Gastrocnemius medialis (tissue), 4 donors: ENCODE measurements at regions not wholly inside any gene's neighbourhood (a gene's known extent, or its start where the extent isn't known, plus 50 kb on each side); places are given as distances from the start of the nearest gene placed in this dataset.

ENCODE experiments used
- ATAC-seq, 2 donors: fragments of 150-250 bp; one replicate each; pipeline ENCODE4 v1.9.1; 2016
- DNase-seq, 2 donors: peaks; one replicate each; pipeline ENCODE4 v3.0.0-alpha.2; 2019
- H3K27ac ChIP-seq, 4 donors: fragments of 200-600 bp; sonication (generic); 1 replicate in 1 of 4; 2 replicates in 3 of 4; pipeline ENCODE4 v1.5.1; 2016 to 2018; ENCODE audit warnings: mild to moderate bottlenecking in 2 of 4, moderate library complexity in 1 of 4
- H3K27me3 ChIP-seq, 3 donors: fragments of 200-600 bp; sonication (generic) in 2 of 3; 1 replicate in 1 of 3; 2 replicates in 2 of 3; pipeline versions ENCODE4 v1.5.1 to v1.6.0; 2016 to 2019; ENCODE audit warnings: mild to moderate bottlenecking in 1 of 3, moderate library complexity in 1 of 3
- H3K36me3 ChIP-seq, 2 donors: fragments of 200-600 bp; sonication (generic) in 1 of 2; one replicate each; pipeline ENCODE4 v1.5.1; 2017 to 2018
- H3K4me1 ChIP-seq, 2 donors: fragments of 200-600 bp; sonication (generic) in 1 of 2; one replicate each; pipeline ENCODE4 v1.5.1; 2016 to 2017; ENCODE audit warnings: mild to moderate bottlenecking in 2 of 2
- H3K4me3 ChIP-seq, 4 donors: fragments of 200-600 bp; sonication (generic) in 3 of 4; 1 replicate in 1 of 4; 2 replicates in 3 of 4; pipeline ENCODE4 v1.5.1; 2016 to 2019; ENCODE audit warnings: mild to moderate bottlenecking in 2 of 4
- H3K9me3 ChIP-seq, 3 donors: fragments of 200-600 bp; sonication (generic) in 2 of 3; 1 replicate in 1 of 3; 2 replicates in 2 of 3; pipeline ENCODE4 v1.5.1; 2016 to 2019
- POLR2A ChIP-seq, 2 donors: fragments of 450-650 bp; IDR thresholded peaks; one replicate each; pipeline ENCODE4 v1.6.1; 2017; ENCODE audit warnings: antibody characterized with exemption in 2 of 2, mild to moderate bottlenecking in 2 of 2, moderate library complexity in 2 of 2
- in situ Hi-C, 4 donors: fragments of 200-750 bp; cut with MboI; loops; one replicate each; pipeline versions ENCODE4 v1.15.0 to v1.8.0; 2017; ENCODE audit warnings: low sequenced_read_pairs in 4 of 4
- intact Hi-C: fragments of 100-400 bp; cut with DNase I; formaldehyde crosslinking; loops from one replicate; pipeline ENCODE4 v1.15.1; 2023; ENCODE audit warnings: low total_unique reads
- TF ChIP-seq, protein P1 (sequence below), 5 experiments: fragments of 450-650 bp in 3 of 5; fragments of 200-600 bp in 2 of 5; sonication (generic) in 2 of 5; IDR thresholded peaks in 4 of 5; conservative IDR thresholded peaks in 1 of 5; 1 replicate in 4 of 5; 2 replicates in 1 of 5; pipeline ENCODE4 v1.5.1; 2016 to 2019; ENCODE audit warnings: antibody characterized with exemption in 5 of 5, mild to moderate bottlenecking in 3 of 5, moderate library complexity in 3 of 5

- H3K27ac ChIP-seq, result no peak overlapping the region
- no peaks in the 10 kb centered on the region for H3K9me3 ChIP-seq
- H3K4me1 ChIP-seq, result no peaks in the 10 kb centered on the region
- intact Hi-C loops, result no loop called here
- TF ChIP-seq POLR2A (IDR thresholded peaks at IDR 0.05), result no peak
- TF ChIP-seq, protein P1, sequence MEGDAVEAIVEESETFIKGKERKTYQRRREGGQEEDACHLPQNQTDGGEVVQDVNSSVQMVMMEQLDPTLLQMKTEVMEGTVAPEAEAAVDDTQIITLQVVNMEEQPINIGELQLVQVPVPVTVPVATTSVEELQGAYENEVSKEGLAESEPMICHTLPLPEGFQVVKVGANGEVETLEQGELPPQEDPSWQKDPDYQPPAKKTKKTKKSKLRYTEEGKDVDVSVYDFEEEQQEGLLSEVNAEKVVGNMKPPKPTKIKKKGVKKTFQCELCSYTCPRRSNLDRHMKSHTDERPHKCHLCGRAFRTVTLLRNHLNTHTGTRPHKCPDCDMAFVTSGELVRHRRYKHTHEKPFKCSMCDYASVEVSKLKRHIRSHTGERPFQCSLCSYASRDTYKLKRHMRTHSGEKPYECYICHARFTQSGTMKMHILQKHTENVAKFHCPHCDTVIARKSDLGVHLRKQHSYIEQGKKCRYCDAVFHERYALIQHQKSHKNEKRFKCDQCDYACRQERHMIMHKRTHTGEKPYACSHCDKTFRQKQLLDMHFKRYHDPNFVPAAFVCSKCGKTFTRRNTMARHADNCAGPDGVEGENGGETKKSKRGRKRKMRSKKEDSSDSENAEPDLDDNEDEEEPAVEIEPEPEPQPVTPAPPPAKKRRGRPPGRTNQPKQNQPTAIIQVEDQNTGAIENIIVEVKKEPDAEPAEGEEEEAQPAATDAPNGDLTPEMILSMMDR (IDR thresholded peaks at IDR 0.05 in 4 of 5, conservative IDR thresholded peaks at IDR 0.05 in 1 of 5), result no peak
- no peaks in the 10 kb centered on the region for H3K27me3 ChIP-seq
- DNase-seq (peak; percentile 36 to 40), ATAC-seq (no peak)
- H3K4me3 ChIP-seq, result no peak overlapping the region
- no peaks in the 10 kb centered on the region for H3K36me3 ChIP-seq
- in situ Hi-C loops, result no loop called here
Observed at GRCh38 chr4:82223715-82224114, 150.1 kb downstream of the HNRNPD start.

- no peak overlapping the region for H3K27ac ChIP-seq
- ATAC-seq (no peak), DNase-seq (no peak)
- no peaks in the 10 kb centered on the region for H3K4me1 ChIP-seq
- no peak for TF ChIP-seq POLR2A (IDR thresholded peaks at IDR 0.05)
- TF ChIP-seq, protein P1 (IDR thresholded peaks at IDR 0.05 in 4 of 5, conservative IDR thresholded peaks at IDR 0.05 in 1 of 5), result no peak
- H3K36me3 ChIP-seq, result no peaks in the 10 kb centered on the region
- H3K4me3 ChIP-seq, result no peak overlapping the region
- in situ Hi-C loops (no loop called here), intact Hi-C loops (no loop called here)
- no peaks in the 10 kb centered on the region for H3K27me3 ChIP-seq
- H3K9me3 ChIP-seq, result no peaks in the 10 kb centered on the region
Observed at GRCh38 chr4:82219346-82219745, 154.4 kb downstream of the HNRNPD start.

- Histone ChIP-seq H3K4me3 (no peak overlapping the region), H3K27me3 (no peaks in the 10 kb centered on the region), H3K36me3 (no peaks in the 10 kb centered on the region), H3K9me3 (no peaks in the 10 kb centered on the region), H3K27ac (no peak overlapping the region), H3K4me1 (no peaks in the 10 kb centered on the region)
- ATAC-seq (no peak), DNase-seq (no peak)
- in situ Hi-C loops, result no loop called here
- TF ChIP-seq, protein P1 (IDR thresholded peaks at IDR 0.05 in 4 of 5, conservative IDR thresholded peaks at IDR 0.05 in 1 of 5), result no peak
- no peak for TF ChIP-seq POLR2A (IDR thresholded peaks at IDR 0.05)
- intact Hi-C loops, result no loop called here
Observed at GRCh38 chr4:82217986-82218715, 155.6 kb downstream of the HNRNPD start.

DNA sequence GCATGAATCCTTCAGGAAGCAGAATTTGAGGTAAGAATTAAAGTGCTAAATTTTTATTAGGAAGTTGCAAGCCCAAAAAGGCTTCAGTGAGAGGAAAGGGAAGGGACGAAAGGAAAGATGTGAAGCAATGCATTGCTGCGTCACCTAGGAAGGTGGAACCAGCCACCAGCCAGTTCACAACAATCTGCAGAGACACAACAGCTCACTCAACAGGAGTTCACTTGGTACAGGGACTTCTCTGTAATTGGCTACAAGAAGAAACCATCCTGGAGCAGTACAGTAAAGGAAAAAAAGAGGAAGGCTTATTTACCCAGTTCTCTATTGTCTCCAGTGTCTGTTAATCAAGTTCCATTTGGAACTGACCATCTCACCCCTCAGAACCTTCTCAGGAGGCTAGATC lies 157.6 kb downstream of the HNRNPD start:
- ATAC-seq (no peak), DNase-seq (no peak)
- intact Hi-C loops (no loop called here), in situ Hi-C loops (no loop called here)
- Histone ChIP-seq H3K36me3 (no peaks in the 10 kb centered on the region), H3K9me3 (no peaks in the 10 kb centered on the region), H3K27me3 (no peaks in the 10 kb centered on the region), H3K4me3 (no peak overlapping the region), H3K27ac (no peak overlapping the region), H3K4me1 (no peaks in the 10 kb centered on the region)
- TF ChIP-seq POLR2A (IDR thresholded peaks at IDR 0.05), result no peak
- TF ChIP-seq, protein P1 (IDR thresholded peaks at IDR 0.05 in 4 of 5, conservative IDR thresholded peaks at IDR 0.05 in 1 of 5), result no peak

DNA sequence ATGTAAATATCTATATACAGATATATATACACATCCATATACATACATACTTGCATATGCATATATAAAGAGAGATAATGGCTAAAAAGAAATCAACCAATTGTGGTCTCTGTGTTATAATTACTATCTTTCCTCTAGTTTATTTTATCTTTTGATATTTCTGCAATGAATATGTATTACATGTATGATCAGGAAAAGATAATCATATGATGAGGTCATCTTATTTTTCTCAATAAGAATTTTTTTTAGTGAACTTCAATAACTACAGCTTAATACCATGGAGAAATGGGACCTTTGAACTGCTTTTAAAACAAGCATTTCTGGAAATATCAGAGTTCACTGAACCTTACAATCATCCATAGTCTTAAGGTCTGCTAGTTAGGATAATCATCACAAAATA lies 158.0 kb downstream of the HNRNPD start:
- TF ChIP-seq POLR2A (IDR thresholded peaks at IDR 0.05), result no peak
- TF ChIP-seq, protein P1 (IDR thresholded peaks at IDR 0.05 in 4 of 5, conservative IDR thresholded peaks at IDR 0.05 in 1 of 5), result no peak
- Histone ChIP-seq H3K36me3 (no peaks in the 10 kb centered on the region), H3K4me1 (no peaks in the 10 kb centered on the region), H3K27ac (no peak overlapping the region), H3K4me3 (no peak overlapping the region), H3K27me3 (no peaks in the 10 kb centered on the region), H3K9me3 (no peaks in the 10 kb centered on the region)
- DNase-seq (no peak), ATAC-seq (no peak)
- in situ Hi-C loops (no loop called here), intact Hi-C loops (no loop called here)
